ENCODE measurements at regions not wholly inside any gene's neighbourhood (a gene's known extent, or its start where the extent isn't known, plus 50 kb on each side); places are given as distances from the start of the nearest gene placed in this dataset.
A peak's percentile ranks its signal among the peaks of the same experiment; 100 is the strongest.

DNA sequence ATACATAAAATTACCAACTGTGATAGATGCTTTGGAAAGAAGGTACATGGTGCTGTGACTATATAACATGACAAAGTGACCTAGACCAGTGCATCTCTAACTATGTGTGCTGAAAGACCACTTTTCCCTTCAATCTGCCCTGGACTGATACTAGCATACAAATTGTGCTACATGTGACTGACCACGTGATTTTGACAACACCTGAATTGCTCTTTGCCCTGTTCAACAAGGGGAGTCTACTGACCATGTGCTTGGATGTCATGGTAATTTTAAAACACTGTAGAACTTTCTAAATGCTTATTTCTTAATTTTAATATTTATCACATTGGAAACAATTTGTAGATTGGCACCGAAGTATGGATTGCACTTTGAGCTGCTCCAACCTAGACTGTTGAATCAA lies 142.4 kb downstream of the CAND1 start:
- TF ChIP-seq, protein P1, sequence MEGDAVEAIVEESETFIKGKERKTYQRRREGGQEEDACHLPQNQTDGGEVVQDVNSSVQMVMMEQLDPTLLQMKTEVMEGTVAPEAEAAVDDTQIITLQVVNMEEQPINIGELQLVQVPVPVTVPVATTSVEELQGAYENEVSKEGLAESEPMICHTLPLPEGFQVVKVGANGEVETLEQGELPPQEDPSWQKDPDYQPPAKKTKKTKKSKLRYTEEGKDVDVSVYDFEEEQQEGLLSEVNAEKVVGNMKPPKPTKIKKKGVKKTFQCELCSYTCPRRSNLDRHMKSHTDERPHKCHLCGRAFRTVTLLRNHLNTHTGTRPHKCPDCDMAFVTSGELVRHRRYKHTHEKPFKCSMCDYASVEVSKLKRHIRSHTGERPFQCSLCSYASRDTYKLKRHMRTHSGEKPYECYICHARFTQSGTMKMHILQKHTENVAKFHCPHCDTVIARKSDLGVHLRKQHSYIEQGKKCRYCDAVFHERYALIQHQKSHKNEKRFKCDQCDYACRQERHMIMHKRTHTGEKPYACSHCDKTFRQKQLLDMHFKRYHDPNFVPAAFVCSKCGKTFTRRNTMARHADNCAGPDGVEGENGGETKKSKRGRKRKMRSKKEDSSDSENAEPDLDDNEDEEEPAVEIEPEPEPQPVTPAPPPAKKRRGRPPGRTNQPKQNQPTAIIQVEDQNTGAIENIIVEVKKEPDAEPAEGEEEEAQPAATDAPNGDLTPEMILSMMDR (IDR thresholded peaks at IDR 0.05; ENCODE audit: low read depth, low read length, missing control alignments): no peak
- no peak overlapping the region for H3K4me3 ChIP-seq (ENCODE audit: low read depth, low read length)
- DNase-seq (ENCODE audit: low read depth): no peak
- in situ Hi-C loops (cut with HindIII; ENCODE audit: low sequenced_read_pairs): no loop called here

DNA sequence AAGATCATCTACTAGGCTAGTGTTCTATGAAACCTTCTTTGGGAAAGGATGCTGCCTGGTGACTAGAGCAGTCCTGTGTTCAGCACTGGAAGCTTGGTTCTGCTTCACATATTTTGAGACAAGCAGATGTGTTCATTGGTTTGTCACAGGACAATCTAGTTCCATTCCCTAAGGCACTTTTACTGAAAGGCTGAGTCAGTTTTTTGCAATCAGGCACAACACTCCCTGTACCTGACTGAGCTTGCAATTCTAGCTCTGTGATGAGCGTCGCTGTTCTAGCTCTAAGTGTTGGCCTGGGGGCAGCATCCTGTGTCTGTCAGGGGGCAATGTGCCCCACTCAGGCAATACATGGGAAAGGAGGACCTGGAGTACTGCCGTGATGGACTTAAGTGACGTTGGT lies 144.4 kb downstream of the CAND1 start:
- no peak overlapping the region for H3K4me3 ChIP-seq (ENCODE audit: low read depth, low read length)
- TF ChIP-seq, protein P1 (IDR thresholded peaks at IDR 0.05; ENCODE audit: low read depth, low read length, missing control alignments): no peak
- in situ Hi-C loops (cut with HindIII; ENCODE audit: low sequenced_read_pairs): no loop called here
- DNase-seq (ENCODE audit: low read depth): no peak

DNA sequence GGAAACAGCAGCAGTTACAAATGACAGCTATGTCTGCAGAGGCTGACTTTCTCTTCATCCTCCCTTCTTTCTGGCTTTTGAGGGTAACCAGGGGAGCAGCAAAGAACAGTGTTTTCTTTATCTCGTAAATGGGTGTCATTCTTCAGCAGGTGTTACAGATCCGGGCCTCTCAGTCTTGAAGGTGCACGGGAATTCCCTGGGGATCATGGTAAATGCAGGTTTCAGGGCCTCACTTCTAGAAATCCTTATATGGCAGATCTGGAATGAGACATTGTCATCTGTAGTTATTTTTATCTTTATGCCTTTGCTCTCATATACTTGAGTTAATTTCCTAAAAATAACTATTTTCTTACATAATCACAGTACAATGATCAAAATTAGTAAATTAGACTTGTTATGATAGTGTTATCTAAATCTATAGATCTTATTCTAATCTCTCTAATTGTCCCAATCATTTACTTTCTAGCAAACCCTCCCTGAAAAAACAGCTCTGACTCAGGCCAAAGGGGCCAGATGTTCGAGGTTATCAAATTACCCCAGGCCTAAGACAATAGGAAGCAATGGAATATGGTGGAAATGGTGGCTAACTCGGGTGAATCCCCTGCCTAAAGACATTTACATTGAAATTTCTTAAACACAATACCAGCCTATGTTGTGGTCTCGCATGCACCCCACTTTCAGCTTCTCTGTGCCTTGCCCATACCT lies 145.0 kb downstream of the CAND1 start:
- in situ Hi-C loops (cut with HindIII; ENCODE audit: low sequenced_read_pairs): no loop called here
- TF ChIP-seq, protein P1 (IDR thresholded peaks at IDR 0.05; ENCODE audit: low read depth, low read length, missing control alignments): no peak
- no peak for DNase-seq (ENCODE audit: low read depth)
- no peak overlapping the region for H3K4me3 ChIP-seq (ENCODE audit: low read depth, low read length)

DNA sequence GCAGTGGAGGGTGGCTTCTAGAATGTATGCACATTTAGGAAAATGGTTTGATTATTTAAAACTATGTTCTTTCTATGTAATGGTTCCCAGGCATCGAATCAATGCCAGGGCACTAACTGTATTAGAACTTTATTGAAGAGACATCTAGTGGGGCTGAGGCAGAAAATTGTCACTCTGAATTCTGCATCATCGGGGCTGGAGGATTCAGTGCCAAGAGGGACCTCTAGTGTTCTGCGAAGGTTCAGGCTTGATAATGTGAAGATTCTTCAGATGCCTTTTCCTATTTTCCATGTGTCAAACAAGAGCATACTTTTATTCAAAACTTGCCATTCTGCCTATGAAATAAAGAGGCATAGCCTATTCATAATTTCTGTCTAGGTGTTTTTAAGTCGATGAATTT lies 146.3 kb downstream of the CAND1 start:
- no peak overlapping the region for H3K4me3 ChIP-seq (ENCODE audit: low read depth, low read length)
- no peak for DNase-seq (ENCODE audit: low read depth)
- TF ChIP-seq, protein P1 (IDR thresholded peaks at IDR 0.05; ENCODE audit: low read depth, low read length, missing control alignments): peak; percentile 52
- in situ Hi-C loops (cut with HindIII; ENCODE audit: low sequenced_read_pairs): no loop called here

DNA sequence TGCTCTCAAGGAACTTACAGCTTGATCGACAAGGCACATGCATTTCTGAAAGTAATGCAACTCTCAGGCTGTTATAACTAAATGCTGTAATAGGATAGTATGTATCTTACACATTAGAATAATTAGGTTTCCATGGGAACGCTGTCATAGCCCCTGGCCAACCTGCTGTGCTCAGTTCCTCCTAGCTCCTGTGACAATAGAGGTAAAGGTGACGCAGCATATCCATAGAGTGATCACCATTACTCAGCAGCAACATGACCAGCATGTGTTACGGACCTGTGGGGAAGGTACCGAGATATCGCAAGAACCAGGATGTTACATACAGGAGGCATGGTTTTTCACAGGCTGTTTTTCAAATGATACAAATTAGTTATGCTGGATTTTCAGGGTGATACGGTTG lies 150.7 kb downstream of the CAND1 start:
- no peak overlapping the region for H3K4me3 ChIP-seq (ENCODE audit: low read depth, low read length)
- TF ChIP-seq, protein P1 (IDR thresholded peaks at IDR 0.05; ENCODE audit: low read depth, low read length, missing control alignments): no peak
- no peak for DNase-seq (ENCODE audit: low read depth)
- in situ Hi-C loops (cut with HindIII; ENCODE audit: low sequenced_read_pairs): no loop called here

DNA sequence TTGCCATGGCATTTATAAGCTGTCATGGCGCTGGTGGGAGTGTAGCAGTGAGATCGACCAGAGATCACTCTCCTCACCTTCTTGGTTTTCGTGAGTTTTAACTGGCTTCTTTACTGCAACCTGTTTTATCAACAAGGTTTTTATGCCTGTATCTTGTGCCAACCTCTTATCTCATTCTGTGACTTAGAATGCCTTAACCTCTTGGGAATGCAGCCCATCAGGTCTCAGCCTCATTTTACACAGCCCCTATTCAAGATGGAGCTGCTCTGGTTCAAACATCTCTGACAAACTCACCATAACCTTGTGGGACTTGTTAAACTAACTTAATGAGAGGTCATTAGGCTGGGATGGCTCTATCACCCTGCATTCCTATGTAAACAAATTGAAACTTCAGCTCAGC lies 151.3 kb downstream of the CAND1 start:
- TF ChIP-seq, protein P1 (IDR thresholded peaks at IDR 0.05; ENCODE audit: low read depth, low read length, missing control alignments): no peak
- H3K4me3 ChIP-seq (ENCODE audit: low read depth, low read length): no peak overlapping the region
- in situ Hi-C loops (cut with HindIII; ENCODE audit: low sequenced_read_pairs): no loop called here
- no peak for DNase-seq (ENCODE audit: low read depth)

Data from astrocyte of the cerebellum (primary cell).